ENCODE measurements at regions not wholly inside any gene's neighbourhood (a gene's known extent, or its start where the extent isn't known, plus 50 kb on each side); places are given as distances from the start of the nearest gene placed in this dataset.
A peak's percentile ranks its signal among the peaks of the same experiment; 100 is the strongest.

DNA sequence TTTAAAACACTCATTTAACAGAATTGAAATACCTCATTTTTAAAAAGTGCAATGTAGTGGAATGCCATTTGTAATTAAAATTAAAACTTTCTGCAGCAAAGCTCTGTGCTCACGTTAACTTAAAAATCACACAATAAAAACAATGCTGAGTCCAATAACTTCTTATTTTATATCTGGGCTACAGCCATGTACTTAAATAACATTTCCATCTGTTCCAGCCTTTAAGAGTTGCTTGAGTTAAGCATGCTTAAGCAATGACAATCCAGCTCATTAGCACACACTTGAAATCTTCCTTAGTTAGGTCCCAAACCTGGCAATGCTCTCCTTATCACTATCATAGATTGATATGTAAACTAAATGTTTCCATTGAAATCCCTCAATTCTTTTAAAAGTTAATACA lies 132.3 kb upstream of the CDH12 start:
- no peak for DNase-seq

- no peak for DNase-seq
Observed at GRCh38 chr5:22970956-22971618, 117.9 kb upstream of the CDH12 start.

DNA sequence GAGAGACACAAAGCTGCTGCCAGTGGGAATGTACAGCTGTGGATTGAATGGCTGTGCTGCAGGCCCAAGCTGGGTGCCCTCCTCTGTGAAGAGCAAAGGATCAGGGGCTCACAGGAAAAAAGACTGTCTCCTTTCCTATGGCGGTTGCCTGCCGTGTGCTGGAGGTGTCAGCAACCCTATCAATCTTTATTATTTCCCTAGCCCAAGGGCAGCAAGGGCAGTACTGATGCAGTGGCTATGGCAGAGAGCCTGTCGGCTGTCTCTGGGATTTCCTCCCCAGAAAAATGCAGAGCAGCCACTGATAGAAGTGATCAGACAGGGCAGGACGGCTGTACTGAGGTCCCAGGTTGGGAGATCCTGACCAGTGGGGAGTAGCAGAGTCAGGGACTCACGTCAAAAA lies 117.3 kb upstream of the CDH12 start:
- DNase-seq = no peak

DNA sequence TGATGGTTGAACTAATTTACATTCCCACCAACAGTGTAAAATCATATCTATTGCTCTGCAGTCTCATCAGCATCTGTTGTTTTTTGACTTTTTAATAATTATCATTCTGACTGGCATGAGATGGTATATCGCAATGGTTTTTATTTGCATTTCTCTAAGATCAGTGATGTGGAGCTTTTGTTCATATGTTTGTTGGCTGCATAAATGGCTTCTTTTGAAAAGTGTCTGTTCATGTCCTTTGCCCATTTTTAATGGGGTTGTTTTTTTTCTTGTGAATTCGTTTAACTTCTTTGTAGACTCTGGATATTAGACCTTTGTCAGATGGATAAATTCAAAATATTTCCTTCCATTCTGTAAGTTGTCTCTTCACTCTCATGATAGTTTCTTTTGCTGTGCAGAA lies 115.2 kb upstream of the CDH12 start:
- no peak for DNase-seq

- DNase-seq = no peak
Observed at GRCh38 chr5:22965960-22966359, 112.8 kb upstream of the CDH12 start.

DNA sequence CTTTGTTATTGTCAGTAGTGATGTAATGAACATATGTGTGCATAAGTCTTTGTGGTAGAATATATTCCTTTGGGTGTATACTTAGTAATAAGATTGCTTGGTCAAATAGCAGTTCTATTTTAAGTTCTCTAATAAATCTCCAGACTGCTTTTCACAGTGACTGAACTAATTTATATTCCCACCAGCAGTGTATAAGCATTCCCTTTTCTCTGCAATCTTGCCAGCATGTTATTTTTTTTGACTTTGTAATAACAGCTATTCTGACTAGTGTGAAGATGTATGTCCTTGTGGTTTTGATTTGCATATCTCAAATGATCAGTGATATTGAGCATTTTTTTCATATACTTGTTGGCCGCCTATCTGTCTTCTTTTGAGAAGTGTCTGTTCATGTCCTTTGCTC lies 111.5 kb upstream of the CDH12 start:
- DNase-seq = no peak

DNA sequence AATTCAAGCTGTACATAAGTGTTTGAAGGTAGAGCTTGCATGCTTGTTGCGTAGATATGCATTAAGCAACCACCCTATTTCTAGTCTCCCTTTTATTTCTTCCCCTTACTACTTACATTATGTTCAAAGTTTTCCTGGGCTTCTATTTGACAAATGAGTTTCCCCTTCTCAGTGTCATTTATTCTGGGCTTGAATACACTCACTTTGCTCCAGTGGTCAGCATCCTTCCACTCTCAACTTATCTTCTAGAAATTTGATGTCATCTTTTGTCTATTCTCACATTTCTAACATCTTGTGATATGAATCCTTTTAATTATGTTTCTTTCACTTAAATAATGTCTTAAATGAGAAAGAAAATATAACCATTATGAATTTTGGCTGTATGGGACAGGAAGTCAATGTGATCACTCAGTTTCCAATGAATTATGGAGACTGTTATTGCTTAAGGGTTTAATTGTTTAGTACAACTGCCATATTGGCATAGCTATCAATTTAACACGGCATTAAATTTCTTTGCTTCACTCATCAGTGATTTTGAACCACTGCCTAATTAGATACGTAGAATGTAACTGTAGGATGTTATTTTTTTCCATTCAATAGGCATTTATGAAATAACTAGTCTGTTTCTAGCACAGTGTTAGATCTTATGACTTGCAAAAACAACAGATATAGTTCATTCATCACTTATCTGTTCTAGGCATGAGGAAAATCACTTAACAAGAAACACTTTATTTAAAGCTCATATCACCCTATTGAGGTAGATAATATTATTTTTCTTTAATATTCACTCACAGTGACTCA lies 105.5 kb upstream of the CDH12 start:
- DNase-seq = no peak

DNA sequence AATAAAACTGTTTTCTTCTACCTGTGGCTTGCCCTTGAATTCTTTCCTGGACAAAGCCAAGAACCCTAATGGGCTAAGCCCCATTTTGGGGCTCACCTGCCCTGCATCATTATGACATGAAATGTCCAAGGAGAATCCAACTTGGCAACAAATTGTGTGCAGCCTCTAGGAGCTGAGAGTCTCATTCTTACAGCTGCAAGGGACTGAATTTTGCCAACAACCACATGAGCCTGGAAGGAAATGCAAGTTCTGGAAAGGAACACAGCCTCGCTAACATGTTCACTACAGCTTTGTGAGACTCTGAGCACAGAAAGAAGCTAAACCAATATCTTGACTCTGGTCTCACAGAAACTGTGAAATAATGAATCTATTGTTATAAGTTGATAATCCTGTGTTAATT lies 94.8 kb upstream of the CDH12 start:
- DNase-seq = no peak

DNA sequence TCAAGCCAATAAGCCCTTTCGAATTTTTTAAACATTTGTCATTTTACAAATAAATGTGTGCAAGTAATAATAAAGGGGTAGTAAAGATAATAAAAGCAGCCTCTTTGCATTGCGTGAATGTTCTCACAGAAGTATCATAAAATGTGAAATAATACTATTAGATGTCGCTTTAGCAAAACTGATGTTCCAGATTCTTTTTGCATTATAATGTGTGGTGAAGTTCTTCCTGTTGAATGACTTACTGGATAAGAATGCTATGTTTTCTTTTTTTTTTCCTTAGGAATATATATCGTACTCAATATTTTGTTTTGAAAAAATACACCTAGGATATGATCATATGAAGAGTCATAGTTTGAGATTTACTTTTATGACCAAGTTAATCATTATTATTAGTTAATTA lies 85.2 kb upstream of the CDH12 start:
- DNase-seq = no peak

GRCh38 chr5:22928821-22929482 lies 75.8 kb upstream of the CDH12 start:
- DNase-seq = no peak

DNA sequence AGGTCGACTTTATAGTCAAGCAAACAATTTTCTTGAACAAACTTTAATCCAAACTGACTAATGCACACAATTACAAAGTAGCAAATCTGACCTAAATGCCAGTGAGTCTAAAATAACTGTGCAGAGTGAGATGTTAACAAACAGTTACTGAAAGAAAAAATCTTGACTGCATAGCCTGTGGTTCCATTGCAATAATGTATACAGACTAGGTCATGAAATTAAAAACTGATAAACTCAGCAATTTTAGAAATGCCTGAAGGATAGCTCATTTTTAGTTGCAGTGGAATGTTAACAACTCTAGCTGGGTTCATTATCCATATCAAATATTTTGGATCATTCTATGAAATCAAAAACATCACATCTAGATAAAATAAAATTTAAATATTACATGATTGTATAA lies 73.4 kb upstream of the CDH12 start:
- no peak for DNase-seq

- DNase-seq = no peak
Observed at GRCh38 chr5:22918511-22918910, 65.4 kb upstream of the CDH12 start.

DNA sequence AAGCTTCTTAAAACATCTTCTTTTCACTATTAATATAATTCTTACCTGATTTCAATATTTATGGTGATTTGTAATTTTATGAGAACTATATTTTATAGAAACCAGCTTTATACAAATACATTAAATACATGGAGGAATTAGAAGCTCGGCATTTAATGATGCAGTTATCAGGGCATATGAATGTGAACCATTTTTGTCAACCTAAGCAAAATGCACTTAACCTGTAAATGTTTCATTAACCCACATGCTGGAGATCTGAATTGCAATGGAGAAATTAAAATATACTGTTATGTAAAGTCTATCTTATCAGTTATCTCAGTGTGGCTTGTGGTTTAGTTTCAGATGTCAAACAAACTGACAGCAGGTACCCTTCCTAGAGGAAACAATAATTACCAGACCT lies 63.2 kb upstream of the CDH12 start:
- DNase-seq = no peak

DNA sequence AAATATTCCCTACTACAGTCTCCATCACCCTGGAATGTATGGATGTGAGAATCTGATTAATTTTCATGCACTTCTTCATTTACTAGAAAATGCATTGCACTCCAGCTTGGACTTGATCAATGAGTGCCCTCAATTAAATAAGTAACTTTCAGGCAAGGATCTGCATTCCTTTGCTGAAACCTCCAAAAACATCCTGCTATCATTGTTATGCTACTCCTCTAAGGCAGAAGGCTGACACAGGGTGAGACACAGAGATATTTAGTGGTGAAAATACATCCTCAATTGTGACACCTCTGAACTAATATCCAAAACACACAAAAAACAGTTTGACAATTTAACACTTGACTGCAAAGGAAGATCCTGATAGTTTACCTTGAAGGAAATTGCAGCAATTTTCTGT lies 57.9 kb upstream of the CDH12 start:
- no peak for DNase-seq

- DNase-seq = no peak
Observed at GRCh38 chr5:22910523-22910922, 57.4 kb upstream of the CDH12 start.

DNA sequence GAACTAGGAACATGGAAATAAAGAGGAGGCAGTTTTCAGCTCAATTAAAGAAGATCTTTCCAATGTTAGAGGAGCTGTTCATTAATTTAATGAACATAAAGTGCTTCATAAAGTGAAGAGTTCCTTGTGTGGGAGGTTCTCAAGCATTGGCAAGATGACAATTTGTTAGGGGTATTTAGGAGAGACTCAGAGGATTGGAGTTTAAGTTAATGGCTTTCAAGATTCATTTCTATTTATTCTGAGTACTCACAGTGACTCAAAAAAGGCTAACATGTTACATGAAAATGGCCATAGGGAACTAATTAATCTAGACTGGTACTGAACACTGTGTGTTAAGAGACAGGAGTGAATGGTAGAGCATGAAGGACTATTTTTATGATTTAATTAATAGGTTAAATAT lies 55.4 kb upstream of the CDH12 start:
- peak; percentile 45 for DNase-seq

DNA sequence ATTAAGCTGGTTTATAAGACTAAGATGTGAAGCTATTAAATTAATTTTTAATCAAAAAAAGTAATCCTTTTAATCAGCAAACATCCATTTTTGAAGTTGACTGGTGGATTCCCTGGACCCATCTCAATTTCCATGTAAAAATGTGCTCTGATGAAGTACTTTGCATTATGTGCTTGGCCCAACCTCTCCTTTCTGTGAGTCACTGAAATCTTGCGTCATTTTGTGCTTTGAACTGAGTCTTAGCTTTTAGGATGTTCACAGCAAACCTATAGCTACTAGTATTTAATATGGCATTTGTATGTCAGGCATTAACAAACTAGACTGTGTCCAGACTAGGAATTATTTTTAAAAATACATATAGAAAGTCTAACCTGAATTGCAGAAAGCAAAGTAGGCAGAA lies 55.0 kb upstream of the CDH12 start:
- peak; percentile 61 for DNase-seq

Data from fibroblast of skin of abdomen (primary cell).